B cell (primary cell): ENCODE measurements at regions not wholly inside any gene's neighbourhood (a gene's known extent, or its start where the extent isn't known, plus 50 kb on each side); places are given as distances from the start of the nearest gene placed in this dataset.
A peak's percentile ranks its signal among the peaks of the same experiment; 100 is the strongest.

Experiments
- ATAC-seq: fragments of 200-7000 bp; cut with Tn5 transposase; one replicate; pipeline ENCODE4 v1.10.0; 2021; ENCODE audit warnings: low read depth, mild to moderate bottlenecking, moderate number of reproducible peaks, moderate library complexity
- CTCF ChIA-PET: fragments of 350-600 bp; sonication (Branson Sonifier 250); formaldehyde crosslinking; loops from one replicate; lab custom pipeline; 2021; ENCODE audit warnings: antibody characterized with exemption, inconsistent platforms; lab: Charles Lee
- POLR2A ChIA-PET: fragments of 350-600 bp; sonication (Branson Sonifier 250); formaldehyde crosslinking; loops from one replicate; lab custom pipeline; 2021; ENCODE audit warnings: antibody characterized with exemption; lab: Charles Lee
- DNase-seq: peaks from one replicate; pipeline ENCODE4 v3.0.0; 2013
- H2AFZ ChIP-seq: 2 replicates; pipeline ENCODE4 v1.6.1; 2012; ENCODE audit warnings: mild to moderate bottlenecking, low read depth, low read length; ENCODE audit not compliant: insufficient read depth, poor library complexity, severe bottlenecking
- H3K27ac ChIP-seq, 2 donors: 1 replicate in 1 of 2; 2 replicates in 1 of 2; pipeline ENCODE4 v1.5.1; 2012 to 2013; ENCODE audit warnings: low read length in 2 of 2, mild to moderate bottlenecking in 2 of 2, moderate library complexity in 1 of 2
- H3K27me3 ChIP-seq, 4 experiments: fragments of 200-600 bp in 1 of 4; sonication (generic) in 1 of 4; replicated peaks in 1 of 4; 1 replicate in 2 of 4; 2 replicates in 2 of 4; pipeline versions ENCODE4 v1.6.1 to v1.7.0; 2013 to 2016; ENCODE audit warnings: low read length in 3 of 4, mild to moderate bottlenecking in 2 of 4, mixed read lengths in 1 of 4, moderate library complexity in 1 of 4; ENCODE audit not compliant: insufficient read depth in 4 of 4, control insufficient read depth in 3 of 4; ENCODE audit errors: control extremely low read depth in 1 of 4
- H3K36me3 ChIP-seq, 2 experiments: replicated peaks in 1 of 2; 1 replicate in 1 of 2; 2 replicates in 1 of 2; pipeline versions ENCODE4 v1.6.1 to v1.7.1; 2013; ENCODE audit warnings: low read length in 1 of 2; ENCODE audit not compliant: insufficient read depth in 2 of 2, control insufficient read depth in 1 of 2; ENCODE audit errors: control extremely low read depth in 1 of 2, extremely low read depth in 1 of 2
- H3K4me1 ChIP-seq, 2 donors: fragments of 200-600 bp in 1 of 2; sonication (generic) in 1 of 2; 1 replicate in 1 of 2; 2 replicates in 1 of 2; pipeline versions ENCODE4 v1.5.1 to v1.6.1; 2013 to 2017; ENCODE audit warnings: low read length in 2 of 2; ENCODE audit not compliant: control insufficient read depth in 2 of 2, insufficient read depth in 2 of 2
- H3K4me2 ChIP-seq: replicated peaks from 2 replicates; pipeline ENCODE3; 2012; ENCODE audit warnings: mild to moderate bottlenecking, low read depth, low read length; ENCODE audit not compliant: poor library complexity, severe bottlenecking
- H3K4me3 ChIP-seq, 5 experiments: fragments of 200-600 bp in 1 of 5; sonication (generic) in 1 of 5; 1 replicate in 3 of 5; 2 replicates in 2 of 5; pipeline versions ENCODE4 v1.5.1 to v1.7.0; 2011 to 2016; ENCODE audit warnings: low read length in 4 of 5, mild to moderate bottlenecking in 4 of 5, low read depth in 2 of 5, control low read depth in 1 of 5, moderate library complexity in 1 of 5; ENCODE audit not compliant: insufficient read depth in 1 of 5; ENCODE audit errors: control extremely low read depth in 1 of 5, extremely low read depth in 1 of 5
- H3K79me2 ChIP-seq: fragments of 200-600 bp; sonication (generic); one replicate; pipeline ENCODE4 v1.6.0; 2016; ENCODE audit warnings: low read length; ENCODE audit not compliant: control insufficient read depth, insufficient read depth
- H3K9ac ChIP-seq: fragments of 200-600 bp; sonication (generic); 2 replicates; pipeline ENCODE4 v1.6.1; 2017; ENCODE audit warnings: mild to moderate bottlenecking, low read length, moderate library complexity
- H3K9me3 ChIP-seq, 3 donors: one replicate each; pipeline versions ENCODE4 v1.6.1 to v1.7.1; 2013; ENCODE audit warnings: low read length in 2 of 3; ENCODE audit not compliant: control insufficient read depth in 2 of 3, insufficient read depth in 1 of 3; ENCODE audit errors: control extremely low read depth in 1 of 3
- H4K20me1 ChIP-seq: 2 replicates; pipeline ENCODE4 v1.6.0; 2012; ENCODE audit warnings: mild to moderate bottlenecking, low read length; ENCODE audit not compliant: insufficient read depth, control insufficient read depth, poor library complexity, severe bottlenecking
- H3K27ac Mint-ChIP-seq: one replicate; pipeline ENCODE4 v1.8.0; 2021; ENCODE audit warnings: mixed read lengths
- H3K27me3 Mint-ChIP-seq: one replicate; pipeline ENCODE4 v1.8.0; 2021; ENCODE audit warnings: mixed read lengths
- H3K4me1 Mint-ChIP-seq: one replicate; pipeline ENCODE4 v1.8.0; 2021; ENCODE audit warnings: mixed read lengths
- H3K4me3 Mint-ChIP-seq: one replicate; pipeline ENCODE4 v1.8.0; 2021; ENCODE audit warnings: mixed read lengths
- H3K9me3 Mint-ChIP-seq: one replicate; pipeline ENCODE4 v1.8.0; 2022; ENCODE audit warnings: mixed read lengths; ENCODE audit not compliant: insufficient read depth
- EZH2 ChIP-seq: IDR thresholded peaks from 2 replicates; pipeline ENCODE4 v1.6.1; 2012; ENCODE audit warnings: borderline replicate concordance, low read depth, mild to moderate bottlenecking, moderate library complexity, low read length; ENCODE audit not compliant: insufficient read depth, poor library complexity, severe bottlenecking
- WGBS: methylation state at CpG from one replicate; pipeline ENCODE4 v1.1.5; 2013; ENCODE audit warnings: missing lambda C conversion rate; ENCODE audit not compliant: insufficient coverage; 5-methylcytosine and 5-hydroxymethylcytosine counted together
- intact Hi-C: fragments of 100-400 bp; cut with micrococcal nuclease; formaldehyde crosslinking; loops from one replicate; pipeline ENCODE4 v1.10.0; 2022
- TF ChIP-seq, protein P1 (sequence below): fragments of 200-600 bp; IDR thresholded peaks from one replicate; pipeline ENCODE4 v1.8.0; 2022; ENCODE audit warnings: antibody characterized with exemption, mild to moderate bottlenecking

GRCh38 chr9:94167376-94167890 lies 83.2 kb downstream of the PTPDC1 start:
- CTCF ChIA-PET: interaction anchor here (0.8 to 1.0 kb wide), 2 partner anchors 17 to 102 kb away, joined by 3 to 4 read pairs; no protein-coding TSS in a partner anchor
- H3K36me3 ChIP-seq: peaks cover 0 to 3% of the 10 kb centered on the region in 2 experiments
- peak overlapping the region; percentile 94 for H3K27ac Mint-ChIP-seq

More at GRCh38 chr9:94167376-94167890, 83.2 kb downstream of the PTPDC1 start:
- Mint-ChIP-seq H3K27me3 (no peaks in the 10 kb centered on the region), H3K4me1 (peaks cover 57% of the 10 kb centered on the region), H3K9me3 (no peaks in the 10 kb centered on the region), H3K4me3 (peak overlapping the region; percentile 92)
- H4K20me1 ChIP-seq: peaks cover 14% of the 10 kb centered on the region
- H3K4me2 ChIP-seq: peak overlapping the region; percentile 87
- peaks cover 38 to 53% of the 10 kb centered on the region in 2 donors for H3K4me1 ChIP-seq
- DNase-seq (no peak), ATAC-seq (no peak)
- no peak overlapping the region for H2AFZ ChIP-seq
- no peaks in the 10 kb centered on the region for H3K27me3 ChIP-seq
- no peaks in the 10 kb centered on the region for H3K9me3 ChIP-seq
- H3K27ac ChIP-seq: peak overlapping the region; percentile 86 to 99
- WGBS: 0% methylated on average over 2 of the region's 5 CpGs
- H3K79me2 ChIP-seq: peaks cover 60% of the 10 kb centered on the region
- peak overlapping the region; percentile 75 to 90 (median 80) for H3K4me3 ChIP-seq
- H3K9ac ChIP-seq: peak overlapping the region; percentile 95
- TF ChIP-seq, protein P1, sequence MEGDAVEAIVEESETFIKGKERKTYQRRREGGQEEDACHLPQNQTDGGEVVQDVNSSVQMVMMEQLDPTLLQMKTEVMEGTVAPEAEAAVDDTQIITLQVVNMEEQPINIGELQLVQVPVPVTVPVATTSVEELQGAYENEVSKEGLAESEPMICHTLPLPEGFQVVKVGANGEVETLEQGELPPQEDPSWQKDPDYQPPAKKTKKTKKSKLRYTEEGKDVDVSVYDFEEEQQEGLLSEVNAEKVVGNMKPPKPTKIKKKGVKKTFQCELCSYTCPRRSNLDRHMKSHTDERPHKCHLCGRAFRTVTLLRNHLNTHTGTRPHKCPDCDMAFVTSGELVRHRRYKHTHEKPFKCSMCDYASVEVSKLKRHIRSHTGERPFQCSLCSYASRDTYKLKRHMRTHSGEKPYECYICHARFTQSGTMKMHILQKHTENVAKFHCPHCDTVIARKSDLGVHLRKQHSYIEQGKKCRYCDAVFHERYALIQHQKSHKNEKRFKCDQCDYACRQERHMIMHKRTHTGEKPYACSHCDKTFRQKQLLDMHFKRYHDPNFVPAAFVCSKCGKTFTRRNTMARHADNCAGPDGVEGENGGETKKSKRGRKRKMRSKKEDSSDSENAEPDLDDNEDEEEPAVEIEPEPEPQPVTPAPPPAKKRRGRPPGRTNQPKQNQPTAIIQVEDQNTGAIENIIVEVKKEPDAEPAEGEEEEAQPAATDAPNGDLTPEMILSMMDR: no peak
- no peak for TF ChIP-seq EZH2
- POLR2A ChIA-PET: no interaction called here
- intact Hi-C loops: loop anchor here (1.0 to 10.0 kb wide), 7 partner anchors 8 to 1497 kb away; partner anchors contain the start of genes AOPEP, FAM120A and IPPK
